GM19463 (cell line): ENCODE measurements at regions not wholly inside any gene's neighbourhood (a gene's known extent, or its start where the extent isn't known, plus 50 kb on each side); places are given as distances from the start of the nearest gene placed in this dataset.
"Not testable (repeated sequence)": the region's sequence is repeated elsewhere in the genome, so short reads cannot be mapped to it uniquely, and the experiment has no call there.

Source experiments
- ATAC-seq: cut with Tn5 transposase; IDR thresholded peaks from one replicate; pipeline ENCODE4 v1.9.1; 2021; ENCODE audit warnings: mild to moderate bottlenecking, moderate library complexity; ENCODE audit not compliant: unreplicated experiment

- peak; percentile 83 for ATAC-seq
Observed at GRCh38 chr7:36058020-36058592, 94.9 kb upstream of the EEPD1 start.

- not testable (repeated sequence) for ATAC-seq
Observed at GRCh38 chr7:36060388-36060787, 92.7 kb upstream of the EEPD1 start.

DNA sequence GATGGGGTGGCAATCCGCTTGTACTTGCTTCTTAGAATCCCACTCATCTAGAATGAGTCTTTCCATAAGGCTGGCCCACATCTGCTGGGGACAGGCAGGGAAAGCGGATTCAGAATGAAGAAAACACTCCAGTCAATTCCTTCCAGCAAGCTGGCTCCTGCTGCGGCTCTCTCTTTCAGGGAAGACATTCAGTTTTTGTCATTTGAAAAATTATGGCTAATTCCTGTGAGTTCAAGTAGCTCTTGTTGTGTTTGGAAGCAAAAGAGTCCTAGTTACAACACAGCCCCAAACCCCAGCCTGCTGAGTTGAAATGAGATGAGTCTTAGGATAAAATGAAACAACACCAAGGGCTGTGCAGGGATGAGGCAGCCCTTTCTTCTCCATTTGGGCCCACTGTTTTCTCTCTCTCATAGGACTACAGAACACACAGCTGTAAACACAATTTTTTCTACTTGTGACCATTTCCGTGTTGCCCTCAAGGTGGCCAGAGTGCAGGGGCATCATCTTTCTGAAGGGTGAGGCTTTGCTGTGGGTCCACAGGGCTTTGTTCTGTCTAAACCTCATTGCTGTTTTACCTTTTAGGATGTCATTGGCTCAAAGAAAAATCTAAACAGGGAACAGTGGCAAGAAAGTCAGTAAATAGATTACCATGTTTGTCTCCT, 90.8 kb upstream of the EEPD1 start:
- no peak for ATAC-seq

DNA sequence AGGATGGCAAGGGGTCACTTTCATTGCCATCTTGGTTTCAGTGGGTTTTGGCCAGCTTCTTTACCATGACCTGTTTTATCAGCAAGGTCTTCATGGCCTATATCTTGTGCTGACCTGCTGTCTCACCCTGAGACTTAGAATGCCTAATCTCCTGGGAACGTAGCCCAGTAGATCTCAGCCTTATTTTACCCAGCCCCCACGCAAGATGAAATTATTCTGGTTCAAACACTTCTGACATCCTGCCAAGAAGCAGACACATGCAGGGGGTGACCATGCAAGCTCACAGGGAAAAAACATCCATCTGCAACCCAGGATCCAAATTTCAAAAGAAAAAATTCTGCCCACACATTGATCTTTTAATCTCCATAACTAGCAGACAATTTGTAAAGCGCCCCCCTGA, 88.4 kb upstream of the EEPD1 start:
- no peak for ATAC-seq

GRCh38 chr7:36065563-36066342, 87.3 kb upstream of the EEPD1 start:
- not testable (repeated sequence) for ATAC-seq

- no peak for ATAC-seq
Observed at GRCh38 chr7:36066343-36066664, 86.8 kb upstream of the EEPD1 start.

DNA sequence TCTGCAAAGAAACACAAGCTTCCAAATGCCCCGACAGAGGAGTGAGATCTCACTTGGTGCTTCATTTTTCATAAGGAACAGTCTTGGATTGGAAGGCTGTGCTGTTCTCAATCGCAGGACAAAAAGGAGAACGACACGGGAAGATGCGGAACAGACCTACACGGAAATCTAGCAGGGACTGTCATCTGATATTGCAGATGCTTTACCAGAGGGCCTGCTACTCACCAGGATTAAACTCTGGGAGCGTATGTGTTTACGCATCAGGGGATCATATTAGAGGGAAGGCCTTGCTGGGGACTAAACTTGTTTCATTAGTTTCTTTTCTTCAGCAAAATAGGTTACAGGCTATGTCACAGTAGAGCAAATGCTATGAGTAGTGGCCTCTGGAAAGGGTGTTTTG, 82.8 kb upstream of the EEPD1 start:
- ATAC-seq: no peak

DNA sequence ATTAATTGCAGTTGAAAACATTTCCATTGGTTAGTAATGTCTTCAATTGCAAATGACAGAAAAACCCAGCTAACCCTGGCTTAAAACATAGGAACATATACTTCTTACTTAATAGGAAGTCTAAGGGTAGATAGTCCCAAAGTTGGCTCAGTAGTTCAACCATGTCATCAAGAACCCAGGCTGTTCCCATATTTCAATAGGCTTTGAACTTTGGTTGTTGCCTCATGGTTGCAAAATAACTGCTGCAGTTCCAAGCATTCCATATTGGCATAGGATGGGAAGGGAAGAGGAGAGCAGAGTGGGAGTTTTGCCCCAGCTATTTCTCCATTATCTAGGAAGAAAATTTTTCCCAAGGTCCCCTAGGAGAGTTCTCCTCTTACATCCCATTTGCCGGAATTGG, 81.4 kb upstream of the EEPD1 start:
- no peak for ATAC-seq

GRCh38 chr7:36072620-36073019, 80.4 kb upstream of the EEPD1 start:
- no peak for ATAC-seq

DNA sequence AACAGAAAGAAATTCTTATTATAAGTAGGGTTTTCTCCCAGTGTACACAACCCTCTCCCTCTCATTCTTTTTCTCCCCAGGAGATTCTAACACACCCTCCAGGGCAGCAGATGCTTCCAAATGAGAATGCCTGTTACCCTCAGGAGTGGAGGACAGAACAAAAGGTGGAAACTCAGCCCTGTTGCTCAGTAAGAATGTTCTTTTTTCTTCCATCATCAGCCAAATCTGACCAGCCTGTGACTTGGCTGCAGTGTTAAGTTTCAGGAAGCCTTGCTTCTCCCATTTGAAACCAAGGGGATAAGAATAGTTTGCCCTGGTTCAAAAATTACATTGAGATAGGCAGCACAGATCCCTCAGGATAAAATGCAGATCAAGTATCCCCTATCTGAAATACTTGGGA, 77.5 kb upstream of the EEPD1 start:
- no peak for ATAC-seq

GRCh38 chr7:36076074-36076473, 77.0 kb upstream of the EEPD1 start:
- no peak for ATAC-seq

DNA sequence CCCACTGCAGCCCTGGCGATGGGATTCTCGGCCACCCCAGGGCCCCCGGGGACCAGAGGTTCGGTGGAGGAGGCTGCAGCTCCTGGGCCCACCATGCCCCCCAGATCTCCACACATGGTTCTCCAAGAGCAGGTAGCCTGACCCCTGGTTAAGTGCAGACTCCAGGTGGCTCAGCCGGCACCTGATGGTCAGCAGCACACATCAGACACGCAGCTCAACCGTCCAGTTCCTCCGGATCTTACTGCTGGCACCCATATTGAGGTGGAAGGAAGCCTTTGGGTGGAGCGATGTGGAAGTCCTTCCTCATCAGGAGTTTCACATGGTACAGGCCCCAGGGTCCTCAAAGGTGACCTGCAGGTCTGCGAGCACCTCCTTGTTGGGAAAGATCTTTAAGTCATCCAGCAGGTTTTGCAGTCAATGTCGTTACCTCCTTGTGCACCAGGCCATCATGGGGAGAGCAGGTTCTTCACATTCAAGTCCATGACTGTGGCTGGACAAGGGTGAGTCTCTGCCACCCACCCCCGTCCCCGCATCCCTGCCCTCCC, 74.2 kb upstream of the EEPD1 start:
- ATAC-seq: no peak

- ATAC-seq: no peak
Observed at GRCh38 chr7:36079446-36080025, 73.5 kb upstream of the EEPD1 start.

GRCh38 chr7:36080843-36081242, 72.2 kb upstream of the EEPD1 start:
- ATAC-seq: no peak

- no peak for ATAC-seq
Observed at GRCh38 chr7:36082216-36082615, 70.8 kb upstream of the EEPD1 start.

GRCh38 chr7:36082910-36083309, 70.1 kb upstream of the EEPD1 start:
- ATAC-seq: no peak

- ATAC-seq: no peak
Observed at GRCh38 chr7:36083626-36084380, 69.3 kb upstream of the EEPD1 start.

- ATAC-seq: no peak
Observed at GRCh38 chr7:36084485-36085091, 68.5 kb upstream of the EEPD1 start.

DNA sequence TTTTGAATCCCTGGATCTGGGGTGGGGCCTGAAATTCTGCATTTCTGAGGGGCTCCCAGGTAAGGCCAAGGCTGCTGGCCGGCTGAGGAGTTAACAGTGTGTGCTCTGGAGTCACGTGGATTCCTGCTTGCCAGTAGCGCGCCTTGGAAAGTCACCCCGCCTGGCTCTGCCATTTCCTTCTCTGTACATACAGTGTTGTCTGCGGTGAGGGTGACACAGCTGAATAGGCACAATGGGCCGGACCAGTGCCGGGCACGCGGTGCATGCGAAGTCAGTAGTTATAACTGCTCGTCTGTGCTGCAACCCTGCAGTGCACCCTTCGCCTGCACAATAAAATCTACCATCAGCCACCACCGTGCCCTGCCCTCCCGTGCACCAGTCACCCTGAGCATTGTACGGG, 68.0 kb upstream of the EEPD1 start:
- ATAC-seq: no peak

- ATAC-seq: no peak
Observed at GRCh38 chr7:36086571-36086970, 66.5 kb upstream of the EEPD1 start.

GRCh38 chr7:36088553-36088952, 64.5 kb upstream of the EEPD1 start:
- no peak for ATAC-seq
